ENCODE measurements at regions not wholly inside any gene's neighbourhood (a gene's known extent, or its start where the extent isn't known, plus 50 kb on each side); places are given as distances from the start of the nearest gene placed in this dataset.

- no peak overlapping the region for H3K27ac Mint-ChIP-seq (ENCODE audit: unreplicated experiment)
- H3K27me3 Mint-ChIP-seq (ENCODE audit: low read depth), result peaks cover 57% of the 10 kb centered on the region
- no peaks in the 10 kb centered on the region for H3K36me3 Mint-ChIP-seq (ENCODE audit: low read depth)
- no peaks in the 10 kb centered on the region for H3K9me3 Mint-ChIP-seq (ENCODE audit: low read depth)
- peaks cover 3% of the 10 kb centered on the region for H3K4me1 Mint-ChIP-seq (ENCODE audit: low read depth)
- no peak for DNase-seq (ENCODE audit: low spot score)
- H3K4me3 Mint-ChIP-seq (ENCODE audit: unreplicated experiment), result peak overlapping the region; percentile 45
- no peak for TF ChIP-seq CTCF (IDR thresholded peaks at IDR 0.05)
Observed at GRCh38 chr4:82043081-82043808, 330.5 kb downstream of the HNRNPD start.

GRCh38 chr4:82042042-82042441 is 331.7 kb downstream of the HNRNPD start:
- Mint-ChIP-seq H3K4me3 (ENCODE audit: unreplicated experiment) (no peak overlapping the region), H3K36me3 (ENCODE audit: low read depth) (no peaks in the 10 kb centered on the region), H3K9me3 (ENCODE audit: low read depth) (no peaks in the 10 kb centered on the region), H3K27ac (ENCODE audit: unreplicated experiment) (no peak overlapping the region), H3K27me3 (ENCODE audit: low read depth) (peaks cover 53% of the 10 kb centered on the region), H3K4me1 (ENCODE audit: low read depth) (peaks cover 3% of the 10 kb centered on the region)
- no peak for TF ChIP-seq CTCF (IDR thresholded peaks at IDR 0.05)
- DNase-seq (ENCODE audit: low spot score), result no peak

- no peak overlapping the region for H3K27ac Mint-ChIP-seq (ENCODE audit: unreplicated experiment)
- H3K4me1 Mint-ChIP-seq (ENCODE audit: low read depth), result peaks cover 3% of the 10 kb centered on the region
- no peaks in the 10 kb centered on the region for H3K36me3 Mint-ChIP-seq (ENCODE audit: low read depth)
- DNase-seq (ENCODE audit: low spot score), result no peak
- peaks cover 40% of the 10 kb centered on the region for H3K27me3 Mint-ChIP-seq (ENCODE audit: low read depth)
- no peaks in the 10 kb centered on the region for H3K9me3 Mint-ChIP-seq (ENCODE audit: low read depth)
- TF ChIP-seq CTCF (IDR thresholded peaks at IDR 0.05), result no peak
- no peak overlapping the region for H3K4me3 Mint-ChIP-seq (ENCODE audit: unreplicated experiment)
Observed at GRCh38 chr4:82038936-82039335, 334.9 kb downstream of the HNRNPD start.

GRCh38 chr4:82036181-82036580 is 337.6 kb downstream of the HNRNPD start:
- Mint-ChIP-seq H3K4me1 (ENCODE audit: low read depth) (no peaks in the 10 kb centered on the region), H3K27me3 (ENCODE audit: low read depth) (peaks cover 21% of the 10 kb centered on the region), H3K9me3 (ENCODE audit: low read depth) (no peaks in the 10 kb centered on the region), H3K4me3 (ENCODE audit: unreplicated experiment) (no peak overlapping the region), H3K27ac (ENCODE audit: unreplicated experiment) (no peak overlapping the region), H3K36me3 (ENCODE audit: low read depth) (no peaks in the 10 kb centered on the region)
- TF ChIP-seq CTCF (IDR thresholded peaks at IDR 0.05), result no peak
- no peak for DNase-seq (ENCODE audit: low spot score)

GRCh38 chr4:82034878-82035277 is 338.9 kb downstream of the HNRNPD start:
- Mint-ChIP-seq H3K27me3 (ENCODE audit: low read depth) (peaks cover 21% of the 10 kb centered on the region), H3K36me3 (ENCODE audit: low read depth) (no peaks in the 10 kb centered on the region), H3K27ac (ENCODE audit: unreplicated experiment) (no peak overlapping the region), H3K4me1 (ENCODE audit: low read depth) (no peaks in the 10 kb centered on the region), H3K9me3 (ENCODE audit: low read depth) (no peaks in the 10 kb centered on the region), H3K4me3 (ENCODE audit: unreplicated experiment) (no peak overlapping the region)
- TF ChIP-seq CTCF (IDR thresholded peaks at IDR 0.05), result no peak
- DNase-seq (ENCODE audit: low spot score), result no peak

All from chondrocyte (in vitro differentiated cells).